ENCODE measurements at regions not wholly inside any gene's neighbourhood (a gene's known extent, or its start where the extent isn't known, plus 50 kb on each side); places are given as distances from the start of the nearest gene placed in this dataset.

- no peak for TF ChIP-seq JUN (CRISPR knock-in tag; IDR thresholded peaks at IDR 0.05)
- TF ChIP-seq CREM (CRISPR knock-in tag; IDR thresholded peaks at IDR 0.05) = no peak
- no peak for TF ChIP-seq STAT6 (CRISPR knock-in tag; conservative IDR thresholded peaks at IDR 0.05; ENCODE audit: low read depth)
- no peak for TF ChIP-seq CBFB (CRISPR knock-in tag; IDR thresholded peaks at IDR 0.05; ENCODE audit: low read depth)
- TF ChIP-seq CREB1 (CRISPR knock-in tag; IDR thresholded peaks at IDR 0.05) = no peak
- TF ChIP-seq CTCF (IDR thresholded peaks at IDR 0.05) = no peak
Observed at GRCh38 chr2:199101487-199101886, 356.3 kb downstream of the SATB2 start.

All from WTC11 (cell line).